Testis (tissue), 2 donors: ENCODE measurements at regions not wholly inside any gene's neighbourhood (a gene's known extent, or its start where the extent isn't known, plus 50 kb on each side); places are given as distances from the start of the nearest gene placed in this dataset.

Source experiments
- POLR2A ChIP-seq: fragments of 450-650 bp; IDR thresholded peaks from one replicate; pipeline ENCODE4 v1.6.1; 2017; ENCODE audit warnings: antibody characterized with exemption, mild to moderate bottlenecking, moderate library complexity
- TF ChIP-seq, protein P1 (sequence below), 3 experiments: fragments of 450-650 bp in 2 of 3; fragments of 200-600 bp in 1 of 3; sonication (generic) in 1 of 3; IDR thresholded peaks; one replicate each; pipeline ENCODE4 v1.5.1; 2016 to 2019; ENCODE audit warnings: antibody characterized with exemption in 3 of 3, mild to moderate bottlenecking in 2 of 3, moderate library complexity in 1 of 3

DNA sequence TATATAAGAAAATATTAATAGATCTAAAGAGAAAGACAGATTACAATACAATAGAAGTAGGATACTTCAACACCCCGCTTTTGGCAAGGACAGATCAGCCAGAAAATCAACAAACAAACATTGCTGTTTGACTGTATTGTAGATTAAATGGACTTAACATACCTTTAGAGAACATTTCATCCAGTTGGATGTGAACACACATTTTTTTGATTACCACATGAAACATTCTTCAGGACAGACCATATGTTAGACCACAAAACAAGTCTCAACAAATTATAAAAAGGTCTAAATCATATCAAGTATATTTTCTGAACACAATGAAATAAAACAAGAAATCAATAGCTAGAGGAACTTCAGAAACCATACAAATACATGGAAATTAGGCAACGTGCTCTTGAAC, 148.2 kb downstream of the TRMT11 start:
- TF ChIP-seq, protein P1, sequence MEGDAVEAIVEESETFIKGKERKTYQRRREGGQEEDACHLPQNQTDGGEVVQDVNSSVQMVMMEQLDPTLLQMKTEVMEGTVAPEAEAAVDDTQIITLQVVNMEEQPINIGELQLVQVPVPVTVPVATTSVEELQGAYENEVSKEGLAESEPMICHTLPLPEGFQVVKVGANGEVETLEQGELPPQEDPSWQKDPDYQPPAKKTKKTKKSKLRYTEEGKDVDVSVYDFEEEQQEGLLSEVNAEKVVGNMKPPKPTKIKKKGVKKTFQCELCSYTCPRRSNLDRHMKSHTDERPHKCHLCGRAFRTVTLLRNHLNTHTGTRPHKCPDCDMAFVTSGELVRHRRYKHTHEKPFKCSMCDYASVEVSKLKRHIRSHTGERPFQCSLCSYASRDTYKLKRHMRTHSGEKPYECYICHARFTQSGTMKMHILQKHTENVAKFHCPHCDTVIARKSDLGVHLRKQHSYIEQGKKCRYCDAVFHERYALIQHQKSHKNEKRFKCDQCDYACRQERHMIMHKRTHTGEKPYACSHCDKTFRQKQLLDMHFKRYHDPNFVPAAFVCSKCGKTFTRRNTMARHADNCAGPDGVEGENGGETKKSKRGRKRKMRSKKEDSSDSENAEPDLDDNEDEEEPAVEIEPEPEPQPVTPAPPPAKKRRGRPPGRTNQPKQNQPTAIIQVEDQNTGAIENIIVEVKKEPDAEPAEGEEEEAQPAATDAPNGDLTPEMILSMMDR (IDR thresholded peaks at IDR 0.05) = no peak
- no peak for TF ChIP-seq POLR2A
